ENCODE measurements at regions not wholly inside any gene's neighbourhood (a gene's known extent, or its start where the extent isn't known, plus 50 kb on each side); places are given as distances from the start of the nearest gene placed in this dataset.

GRCh38 chr20:10984294-10984693 is 310.5 kb upstream of the JAG1 start:
- no peak for TF ChIP-seq CTCF (IDR thresholded peaks at IDR 0.05)
- TF ChIP-seq SP1 (CRISPR knock-in tag; conservative IDR thresholded peaks at IDR 0.05): no peak
- no peak for TF ChIP-seq E2F1 (CRISPR knock-in tag; IDR thresholded peaks at IDR 0.05)
- TF ChIP-seq CBFB (CRISPR knock-in tag; IDR thresholded peaks at IDR 0.05; ENCODE audit: low read depth): no peak
- TF ChIP-seq, protein P1, sequence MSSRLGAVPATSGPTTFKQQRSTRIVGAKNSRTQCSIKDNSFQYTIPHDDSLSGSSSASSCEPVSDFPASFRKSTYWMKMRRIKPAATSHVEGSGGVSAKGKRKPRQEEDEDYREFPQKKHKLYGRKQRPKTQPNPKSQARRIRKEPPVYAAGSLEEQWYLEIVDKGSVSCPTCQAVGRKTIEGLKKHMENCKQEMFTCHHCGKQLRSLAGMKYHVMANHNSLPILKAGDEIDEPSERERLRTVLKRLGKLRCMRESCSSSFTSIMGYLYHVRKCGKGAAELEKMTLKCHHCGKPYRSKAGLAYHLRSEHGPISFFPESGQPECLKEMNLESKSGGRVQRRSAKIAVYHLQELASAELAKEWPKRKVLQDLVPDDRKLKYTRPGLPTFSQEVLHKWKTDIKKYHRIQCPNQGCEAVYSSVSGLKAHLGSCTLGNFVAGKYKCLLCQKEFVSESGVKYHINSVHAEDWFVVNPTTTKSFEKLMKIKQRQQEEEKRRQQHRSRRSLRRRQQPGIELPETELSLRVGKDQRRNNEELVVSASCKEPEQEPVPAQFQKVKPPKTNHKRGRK (CRISPR knock-in tag; IDR thresholded peaks at IDR 0.05; ENCODE audit: borderline replicate concordance): no peak
- no peak for TF ChIP-seq ZNF281 (CRISPR knock-in tag; IDR thresholded peaks at IDR 0.05)
- no peak for TF ChIP-seq RORB (CRISPR knock-in tag; IDR thresholded peaks at IDR 0.05)
- TF ChIP-seq E2F4 (CRISPR knock-in tag; IDR thresholded peaks at IDR 0.05; ENCODE audit: borderline replicate concordance, low read depth): no peak
- TF ChIP-seq, protein P2, sequence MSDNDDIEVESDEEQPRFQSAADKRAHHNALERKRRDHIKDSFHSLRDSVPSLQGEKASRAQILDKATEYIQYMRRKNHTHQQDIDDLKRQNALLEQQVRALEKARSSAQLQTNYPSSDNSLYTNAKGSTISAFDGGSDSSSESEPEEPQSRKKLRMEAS (CRISPR knock-in tag; IDR thresholded peaks at IDR 0.05): no peak
- TF ChIP-seq TEAD4 (CRISPR knock-in tag; IDR thresholded peaks at IDR 0.05): no peak
- no peak for TF ChIP-seq ATF1 (CRISPR knock-in tag; IDR thresholded peaks at IDR 0.05)
